ENCODE measurements at regions not wholly inside any gene's neighbourhood (a gene's known extent, or its start where the extent isn't known, plus 50 kb on each side); places are given as distances from the start of the nearest gene placed in this dataset.
"Not testable (repeated sequence)": the region's sequence is repeated elsewhere in the genome, so short reads cannot be mapped to it uniquely, and the experiment has no call there.

GRCh38 chr17:13442361-13442760 is 159.4 kb downstream of the HS3ST3A1 start:
- DNase-seq: no peak

- DNase-seq: no peak
Observed at GRCh38 chr17:13441873-13442272, 159.9 kb downstream of the HS3ST3A1 start.

GRCh38 chr17:13437966-13438779 is 163.6 kb downstream of the HS3ST3A1 start:
- DNase-seq: no peak

- no peak for DNase-seq
Observed at GRCh38 chr17:13435230-13435629, 166.5 kb downstream of the HS3ST3A1 start.

- no peak for DNase-seq
Observed at GRCh38 chr17:13429201-13429600, 172.5 kb downstream of the HS3ST3A1 start.

DNA sequence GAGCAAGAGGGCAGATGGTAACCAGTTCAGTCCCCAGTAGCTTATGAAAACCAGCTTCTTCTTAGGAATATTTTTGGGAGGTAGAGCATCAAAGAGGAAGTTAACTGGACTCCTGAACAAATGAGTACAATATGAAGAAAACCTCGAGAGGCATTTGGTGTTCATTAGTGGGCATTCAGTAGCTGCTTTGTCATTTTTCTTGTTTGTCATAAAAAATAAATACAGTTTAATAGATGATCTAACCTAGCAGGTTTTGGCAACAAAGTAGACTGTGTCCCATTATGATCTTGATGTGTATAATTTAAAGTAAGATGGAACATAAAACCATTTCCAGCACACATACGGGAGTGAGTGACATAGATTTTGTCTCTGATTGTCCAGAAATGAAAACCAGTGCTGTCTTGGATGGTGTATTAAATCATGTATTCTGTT is 173.1 kb downstream of the HS3ST3A1 start:
- DNase-seq: no peak

DNA sequence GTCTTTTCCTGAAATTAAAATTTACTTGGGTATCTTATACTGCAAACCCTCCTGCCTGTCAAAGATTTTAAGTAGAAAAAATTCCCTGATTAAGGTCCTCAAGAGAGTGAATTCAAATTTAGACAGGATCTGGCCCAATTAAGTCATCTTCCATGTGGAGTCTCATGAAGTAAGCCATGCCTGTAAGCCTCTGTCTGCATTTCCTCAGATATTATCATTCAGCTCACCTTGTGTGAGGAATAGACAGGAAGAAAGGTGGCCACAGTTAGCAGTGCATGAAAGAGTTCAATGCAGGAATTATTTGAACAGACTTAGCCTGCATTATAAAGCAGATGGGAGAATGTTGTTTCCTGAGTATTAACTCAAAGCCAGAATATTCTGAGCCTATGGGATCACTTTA is 174.7 kb downstream of the HS3ST3A1 start:
- DNase-seq: no peak

DNA sequence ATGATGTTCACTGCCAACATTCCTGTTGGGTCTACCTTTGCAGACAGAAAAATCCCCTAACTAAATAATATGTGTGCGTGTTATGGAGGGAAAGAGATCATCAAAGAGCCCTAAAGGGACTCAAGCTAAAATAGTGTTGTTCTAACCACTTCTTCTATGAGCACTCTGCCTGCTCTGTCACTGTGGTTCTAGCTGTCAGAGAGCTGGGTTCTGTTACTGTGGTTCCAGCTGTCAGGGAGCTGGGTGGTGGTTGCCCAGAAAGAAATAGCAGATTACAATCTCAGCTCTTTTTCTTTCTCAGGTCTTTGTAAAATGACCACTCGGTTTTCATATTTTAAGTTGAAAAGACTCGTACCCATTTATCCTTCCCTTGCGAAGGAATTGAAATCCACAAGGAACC is 176.3 kb downstream of the HS3ST3A1 start:
- no peak for DNase-seq

- DNase-seq: no peak
Observed at GRCh38 chr17:13421581-13422130, 180.1 kb downstream of the HS3ST3A1 start.

- peak; percentile 37 to 38 for DNase-seq
Observed at GRCh38 chr17:13420878-13421277, 180.9 kb downstream of the HS3ST3A1 start.

GRCh38 chr17:13420418-13420826 is 181.3 kb downstream of the HS3ST3A1 start:
- no peak for DNase-seq

GRCh38 chr17:13419676-13420075 is 182.1 kb downstream of the HS3ST3A1 start:
- DNase-seq: no peak

DNA sequence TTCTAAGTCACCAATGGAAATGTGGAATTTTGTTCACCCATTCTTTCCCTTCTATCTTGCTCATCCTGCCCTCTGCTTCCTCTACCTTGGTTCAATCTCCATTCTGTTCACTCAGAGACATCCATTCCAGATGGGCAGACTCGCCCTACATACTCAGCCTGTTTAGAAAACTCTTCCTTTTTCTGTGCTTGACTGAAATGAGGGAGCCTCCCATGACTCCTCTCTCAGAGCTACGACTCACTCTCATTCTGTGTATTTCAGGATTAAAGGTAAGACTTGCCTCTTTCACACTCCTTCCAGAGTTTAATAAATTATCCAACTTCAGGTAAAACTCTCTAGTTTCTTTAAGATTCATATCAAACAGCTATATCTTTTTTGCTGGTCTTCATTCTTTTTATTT is 182.8 kb downstream of the HS3ST3A1 start:
- no peak for DNase-seq

- DNase-seq: no peak
Observed at GRCh38 chr17:13417381-13417950, 184.3 kb downstream of the HS3ST3A1 start.

- no peak for DNase-seq
Observed at GRCh38 chr17:13416748-13417363, 184.9 kb downstream of the HS3ST3A1 start.

DNA sequence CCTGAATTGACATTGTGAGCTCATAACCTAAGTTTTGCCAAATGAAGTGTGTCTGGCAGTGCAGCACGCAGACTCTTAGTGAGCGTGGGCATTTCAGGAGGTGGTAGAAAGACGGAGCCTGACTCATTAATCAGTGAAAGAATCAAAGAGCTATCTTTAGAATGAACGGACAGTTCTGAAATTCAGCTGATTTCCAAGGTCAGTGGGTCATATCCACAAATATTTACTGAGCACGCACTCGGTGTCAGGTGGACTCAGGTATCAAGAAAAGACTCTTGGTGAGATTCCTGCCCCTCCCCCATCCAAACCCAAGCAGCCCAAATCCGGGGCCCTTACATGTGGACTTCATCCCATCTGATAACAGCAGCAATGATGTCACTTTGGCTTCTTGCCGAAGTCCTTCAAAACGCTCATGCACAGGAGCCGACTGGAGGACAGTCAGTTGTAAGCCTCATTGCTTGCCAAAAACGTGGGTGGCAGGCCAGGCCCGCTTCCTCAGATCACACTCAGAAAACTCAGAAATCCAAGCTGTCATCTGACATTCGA is 185.8 kb downstream of the HS3ST3A1 start:
- no peak for DNase-seq

DNA sequence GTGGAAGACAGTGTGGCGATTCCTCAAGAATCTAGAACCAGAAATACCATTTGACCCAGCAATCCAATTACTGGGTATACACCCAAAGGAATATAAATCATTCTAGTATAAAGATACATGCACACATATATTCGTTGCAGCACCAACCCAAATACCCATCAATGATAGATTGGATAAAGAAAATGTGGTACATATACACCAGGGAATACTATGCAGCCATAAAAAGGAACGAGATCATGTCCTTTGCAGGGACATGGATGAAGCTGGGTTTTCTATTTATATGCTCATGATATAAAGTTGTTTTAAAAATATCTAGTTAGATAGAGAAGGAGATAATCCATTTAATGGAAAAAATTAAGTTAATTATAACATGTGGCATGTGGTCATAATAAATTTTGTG is 186.5 kb downstream of the HS3ST3A1 start:
- DNase-seq: not testable (repeated sequence)

DNA sequence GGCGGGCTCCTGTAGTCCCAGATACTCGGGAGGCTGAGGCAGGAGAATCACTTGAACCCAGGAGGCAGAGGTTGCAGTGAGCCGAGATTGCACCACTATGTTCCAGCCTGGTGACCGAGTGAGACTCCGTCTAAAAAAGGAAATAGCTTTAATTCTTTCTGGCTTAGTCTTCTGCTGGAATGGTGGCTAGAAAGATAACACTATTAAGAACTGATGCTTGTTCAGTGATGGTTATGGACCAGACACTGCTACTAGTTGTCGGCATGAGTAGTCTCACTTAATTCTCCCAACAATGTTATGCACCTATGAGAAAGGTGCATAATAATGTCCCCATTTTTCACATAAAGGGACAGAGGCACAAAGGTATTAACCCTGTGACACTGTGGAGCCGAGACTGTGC is 188.7 kb downstream of the HS3ST3A1 start:
- no peak for DNase-seq

DNA sequence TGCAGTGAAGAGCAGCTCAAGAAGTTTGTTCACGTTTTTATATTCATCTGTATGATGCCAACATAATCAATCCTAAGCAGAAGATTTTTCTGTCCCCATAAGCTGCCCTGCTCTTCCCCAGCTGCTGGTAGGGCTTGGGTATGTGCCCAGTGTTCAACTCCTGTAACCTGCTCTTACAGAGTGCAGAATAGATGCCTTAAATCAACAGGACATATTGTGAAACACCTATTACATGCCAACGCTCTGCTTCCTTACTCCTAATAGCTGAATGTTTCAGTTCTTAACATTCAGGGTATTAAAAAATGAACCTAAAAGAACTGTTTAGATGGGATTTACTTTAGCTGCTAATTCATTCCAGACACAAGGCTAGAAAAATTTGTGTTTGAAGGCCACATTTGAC is 190.9 kb downstream of the HS3ST3A1 start:
- peak; percentile 50 to 55 for DNase-seq

DNA sequence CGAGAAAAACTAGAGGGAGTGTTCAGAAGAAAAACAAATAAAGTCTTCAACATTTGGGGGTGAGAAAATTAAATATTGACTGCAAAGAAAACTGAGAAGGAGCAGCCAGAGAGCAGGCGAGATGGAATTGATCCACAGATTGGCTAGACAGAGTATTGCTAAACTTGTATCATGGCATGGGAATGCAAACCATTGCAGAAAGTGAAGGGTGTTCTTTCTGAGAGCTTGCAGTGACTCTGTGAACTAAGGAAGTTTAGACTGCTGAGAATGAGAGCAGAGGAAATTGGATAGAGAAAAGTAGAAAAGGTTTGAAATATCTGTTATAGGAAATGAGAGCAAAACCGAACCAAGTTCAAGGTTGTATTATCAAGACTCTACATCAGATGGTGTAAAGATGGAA is 191.5 kb downstream of the HS3ST3A1 start:
- DNase-seq: no peak

GRCh38 chr17:13409455-13409854 is 192.3 kb downstream of the HS3ST3A1 start:
- DNase-seq: no peak

DNA sequence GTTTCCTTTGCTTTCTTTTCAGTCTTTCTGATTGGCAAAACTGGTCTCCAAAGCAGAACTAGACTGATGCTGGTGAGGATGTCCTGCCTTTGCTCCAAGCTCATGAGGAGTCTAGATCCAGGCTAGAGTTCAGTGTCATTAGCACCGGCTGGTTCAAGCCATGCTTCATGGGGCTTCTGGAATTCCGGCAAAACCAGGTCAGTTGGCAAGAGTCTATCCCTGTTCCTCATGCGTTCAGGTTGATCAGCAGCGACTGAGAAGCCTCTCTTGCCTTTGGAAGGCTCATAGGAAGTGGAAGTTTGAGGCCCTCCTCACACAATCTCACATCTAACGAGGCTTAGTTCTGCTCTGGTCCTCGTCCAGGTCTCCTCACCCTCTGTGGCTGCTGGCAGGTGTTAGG is 194.3 kb downstream of the HS3ST3A1 start:
- DNase-seq: no peak

GRCh38 chr17:13405807-13406206 is 195.9 kb downstream of the HS3ST3A1 start:
- DNase-seq: no peak

DNA sequence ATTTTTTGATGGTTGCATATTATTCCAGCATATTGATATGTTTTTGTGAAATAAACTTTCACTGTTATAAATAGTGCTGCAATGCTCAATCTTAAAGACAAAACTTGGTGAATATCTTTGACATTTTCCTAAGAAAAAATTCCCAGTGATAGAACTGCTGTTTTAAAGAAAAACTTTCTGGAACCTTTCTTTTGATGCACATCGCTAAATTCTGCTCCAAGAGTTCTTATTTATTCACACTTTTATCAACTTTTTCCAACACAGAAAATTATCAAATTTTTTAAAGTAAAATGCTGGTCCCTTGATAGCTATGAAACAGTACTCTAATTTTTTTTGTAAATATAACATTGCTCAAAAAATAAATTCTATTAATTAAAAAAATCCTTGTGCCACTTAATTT is 196.6 kb downstream of the HS3ST3A1 start:
- DNase-seq: no peak

Measured in AML-193 (cell line).